Mesodermal cell (in vitro differentiated cells): ENCODE measurements at regions not wholly inside any gene's neighbourhood (a gene's known extent, or its start where the extent isn't known, plus 50 kb on each side); places are given as distances from the start of the nearest gene placed in this dataset.

ENCODE experiments used
- H3K27ac ChIP-seq: 2 replicates; pipeline ENCODE4 v1.7.0; 2013; ENCODE audit warnings: mild to moderate bottlenecking, low read depth, low read length, moderate library complexity; ENCODE audit not compliant: severe bottlenecking
- H3K36me3 ChIP-seq: 2 replicates; pipeline ENCODE4 v1.7.1; 2013; ENCODE audit warnings: mild to moderate bottlenecking, low read length, moderate library complexity; ENCODE audit not compliant: control insufficient read depth, insufficient read depth
- H3K4me1 ChIP-seq: one replicate; pipeline ENCODE4 v1.7.1; 2013; ENCODE audit warnings: mild to moderate bottlenecking, low read length; ENCODE audit not compliant: insufficient read depth, control insufficient read depth, poor library complexity, severe bottlenecking
- H3K4me3 ChIP-seq: 2 replicates; pipeline ENCODE4 v1.7.0; 2013; ENCODE audit warnings: low read length, control low read depth, mild to moderate bottlenecking; ENCODE audit not compliant: insufficient read depth, poor library complexity, severe bottlenecking; ENCODE audit errors: extremely low read depth
- H3K9me3 ChIP-seq: 2 replicates; pipeline ENCODE4 v1.7.1; 2013; ENCODE audit warnings: mild to moderate bottlenecking, low read length, moderate library complexity; ENCODE audit not compliant: control insufficient read depth
- WGBS, 2 experiments: methylation state at CpG; one replicate each; pipeline ENCODE4 v1.1.5; 2013; ENCODE audit warnings: missing lambda C conversion rate in 2 of 2; ENCODE audit not compliant: insufficient coverage in 2 of 2; 5-methylcytosine and 5-hydroxymethylcytosine counted together

GRCh38 chr15:66897416-66897815 is 168.0 kb upstream of the SMAD3 start:
- H3K36me3 ChIP-seq: no peaks in the 10 kb centered on the region
- H3K9me3 ChIP-seq: no peaks in the 10 kb centered on the region
- peaks cover 42% of the 10 kb centered on the region for H3K4me1 ChIP-seq
- no peak overlapping the region for H3K4me3 ChIP-seq
- no peak overlapping the region for H3K27ac ChIP-seq
- whole genome bisulfite sequencing, 2 experiments: 89 to 93% methylated on average over 1 to 3 of the region's 4 CpGs

- 97 to 100% methylated on average over 3 to 4 of the region's 5 CpGs for WGBS, 2 experiments
- Histone ChIP-seq H3K9me3 (peaks cover 2% of the 10 kb centered on the region), H3K36me3 (peaks cover 2% of the 10 kb centered on the region), H3K4me1 (peaks cover 41% of the 10 kb centered on the region), H3K4me3 (no peak overlapping the region), H3K27ac (no peak overlapping the region)
Measured at GRCh38 chr15:66897971-66898370, 167.4 kb upstream of the SMAD3 start.

- Histone ChIP-seq H3K9me3 (peaks cover 4% of the 10 kb centered on the region), H3K27ac (no peak overlapping the region), H3K4me3 (no peak overlapping the region), H3K4me1 (peaks cover 33% of the 10 kb centered on the region), H3K36me3 (peaks cover 4% of the 10 kb centered on the region)
- 83 to 92% methylated on average over 2 to 3 of the region's 5 CpGs for WGBS, 2 experiments
Measured at GRCh38 chr15:66898656-66899386, 166.6 kb upstream of the SMAD3 start.

GRCh38 chr15:66899555-66900350 is 165.6 kb upstream of the SMAD3 start:
- Histone ChIP-seq H3K4me3 (no peak overlapping the region), H3K27ac (no peak overlapping the region), H3K36me3 (peaks cover 4% of the 10 kb centered on the region), H3K4me1 (peaks cover 24% of the 10 kb centered on the region), H3K9me3 (peaks cover 4% of the 10 kb centered on the region)
- WGBS, 2 experiments: 92% methylated on average over 6 to 7 of the region's 9 CpGs

- 85 to 90% methylated on average over 9 to 14 of the region's 14 CpGs for WGBS, 2 experiments
- H3K27ac ChIP-seq: peak overlapping the region; percentile 49
- H3K9me3 ChIP-seq: peaks cover 6% of the 10 kb centered on the region
- peaks cover 4% of the 10 kb centered on the region for H3K36me3 ChIP-seq
- H3K4me3 ChIP-seq: no peak overlapping the region
- H3K4me1 ChIP-seq: peaks cover 17% of the 10 kb centered on the region
Measured at GRCh38 chr15:66900586-66901310, 164.7 kb upstream of the SMAD3 start.

- H3K4me3 ChIP-seq: no peak overlapping the region
- peaks cover 13% of the 10 kb centered on the region for H3K9me3 ChIP-seq
- peaks cover 17% of the 10 kb centered on the region for H3K4me1 ChIP-seq
- H3K27ac ChIP-seq: peak overlapping the region; percentile 49
- WGBS, 2 experiments: 90 to 100% methylated on average over 2 of the region's 6 CpGs
- peaks cover 4% of the 10 kb centered on the region for H3K36me3 ChIP-seq
Measured at GRCh38 chr15:66901336-66902100, 163.9 kb upstream of the SMAD3 start.

GRCh38 chr15:66905185-66905584 is 160.2 kb upstream of the SMAD3 start:
- Histone ChIP-seq H3K27ac (no peak overlapping the region), H3K9me3 (peaks cover 13% of the 10 kb centered on the region), H3K36me3 (peaks cover 4% of the 10 kb centered on the region), H3K4me1 (peaks cover 14% of the 10 kb centered on the region), H3K4me3 (no peak overlapping the region)
- 100% methylated on average over 1 of the region's 2 CpGs; no CpG with 5 or more reads in 1 of the 2 experiments for WGBS, 2 experiments

GRCh38 chr15:66905954-66906353 is 159.4 kb upstream of the SMAD3 start:
- H3K27ac ChIP-seq: no peak overlapping the region
- 94 to 100% methylated on average over 2 of the region's 2 CpGs for WGBS, 2 experiments

GRCh38 chr15:66906668-66907614 is 158.5 kb upstream of the SMAD3 start:
- Histone ChIP-seq H3K4me1 (peaks cover 5% of the 10 kb centered on the region), H3K36me3 (peaks cover 4% of the 10 kb centered on the region), H3K27ac (no peak overlapping the region), H3K4me3 (no peak overlapping the region), H3K9me3 (peaks cover 13% of the 10 kb centered on the region)
- WGBS, 2 experiments: 92 to 96% methylated on average over 9 to 12 of the region's 18 CpGs

More at GRCh38 chr15:66905954-66906353, 159.4 kb upstream of the SMAD3 start:
- H3K4me3 ChIP-seq: no peak overlapping the region
- H3K4me1 ChIP-seq: peaks cover 13% of the 10 kb centered on the region
- peaks cover 13% of the 10 kb centered on the region for H3K9me3 ChIP-seq
- H3K36me3 ChIP-seq: peaks cover 4% of the 10 kb centered on the region
